Superior temporal gyrus (tissue), 1 donor: ENCODE measurements at regions not wholly inside any gene's neighbourhood (a gene's known extent, or its start where the extent isn't known, plus 50 kb on each side); places are given as distances from the start of the nearest gene placed in this dataset.

Experiments used
- DNase-seq: peaks from one replicate; pipeline ENCODE4 v3.0.0-alpha.2; 2016; ENCODE audit errors: extremely low spot score

GRCh38 chr4:32148111-32148666, 1428.0 kb downstream of the PCDH7 start:
- DNase-seq: no peak

DNA sequence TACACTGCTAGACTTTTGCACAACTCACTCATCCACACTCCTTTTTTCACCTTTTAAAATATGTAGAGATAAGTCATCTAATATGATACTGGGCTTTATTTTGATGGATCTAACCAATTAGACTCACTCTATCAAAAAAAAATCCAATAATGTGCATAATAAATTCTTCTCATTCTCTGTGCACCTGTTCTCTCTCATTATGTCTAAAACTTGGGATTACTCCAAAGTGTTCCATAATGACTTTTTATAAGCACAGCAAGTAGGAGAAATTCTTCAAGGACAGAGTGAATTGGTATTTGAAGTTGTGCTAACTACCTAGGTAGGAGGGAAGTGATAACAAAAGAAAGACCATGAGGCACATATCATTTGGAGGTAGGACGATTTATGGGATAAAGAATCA, 1438.8 kb downstream of the PCDH7 start:
- DNase-seq: no peak

DNA sequence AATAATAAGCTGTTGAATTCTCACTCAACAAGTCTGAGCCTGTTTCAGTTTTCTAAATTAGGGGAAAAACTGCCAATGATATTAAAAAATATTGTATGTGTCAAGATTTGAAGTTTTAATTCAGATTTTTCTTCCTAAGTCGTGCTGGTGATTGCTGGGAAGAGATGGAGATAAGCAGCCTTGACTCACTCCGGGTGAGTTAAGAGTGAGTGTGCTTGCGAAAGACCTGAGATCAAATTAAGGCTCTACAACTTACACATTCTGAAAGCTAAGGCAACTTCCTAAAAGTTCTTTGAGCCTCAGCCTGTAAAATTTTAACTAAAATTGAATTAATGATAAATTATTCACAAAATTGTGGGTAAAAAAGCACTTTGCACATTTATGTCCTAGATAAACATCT, 1441.2 kb downstream of the PCDH7 start:
- DNase-seq: no peak

- DNase-seq: no peak
These were observed 1443.0 kb downstream of the PCDH7 start for GRCh38 chr4:32163125-32163524.

GRCh38 chr4:32169841-32170240, 1449.7 kb downstream of the PCDH7 start:
- DNase-seq: no peak

GRCh38 chr4:32172086-32172485, 1451.9 kb downstream of the PCDH7 start:
- DNase-seq: no peak

- no peak for DNase-seq
These were observed 1452.6 kb downstream of the PCDH7 start for GRCh38 chr4:32172761-32173160.

DNA sequence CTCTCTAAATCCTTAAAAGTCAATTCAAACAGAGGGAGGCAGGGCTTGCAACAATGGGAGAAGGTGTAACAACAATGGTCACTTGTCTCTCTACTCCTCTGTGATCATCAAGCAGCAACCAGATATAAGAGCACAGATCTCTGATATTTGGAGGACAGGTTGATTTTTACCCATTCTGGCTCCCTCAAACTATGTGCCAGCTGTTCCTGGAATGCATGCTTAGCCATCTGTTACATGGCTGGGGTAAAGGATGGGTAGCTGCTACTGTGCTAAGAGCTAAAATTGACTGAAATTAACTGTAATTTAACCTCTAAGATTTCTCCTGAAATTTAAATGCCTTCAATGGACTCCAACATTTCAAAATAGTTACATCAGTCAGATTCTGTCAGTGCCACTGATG, 1459.9 kb downstream of the PCDH7 start:
- DNase-seq: no peak

GRCh38 chr4:32184186-32184585, 1464.0 kb downstream of the PCDH7 start:
- no peak for DNase-seq

GRCh38 chr4:32189130-32189529, 1469.0 kb downstream of the PCDH7 start:
- no peak for DNase-seq

DNA sequence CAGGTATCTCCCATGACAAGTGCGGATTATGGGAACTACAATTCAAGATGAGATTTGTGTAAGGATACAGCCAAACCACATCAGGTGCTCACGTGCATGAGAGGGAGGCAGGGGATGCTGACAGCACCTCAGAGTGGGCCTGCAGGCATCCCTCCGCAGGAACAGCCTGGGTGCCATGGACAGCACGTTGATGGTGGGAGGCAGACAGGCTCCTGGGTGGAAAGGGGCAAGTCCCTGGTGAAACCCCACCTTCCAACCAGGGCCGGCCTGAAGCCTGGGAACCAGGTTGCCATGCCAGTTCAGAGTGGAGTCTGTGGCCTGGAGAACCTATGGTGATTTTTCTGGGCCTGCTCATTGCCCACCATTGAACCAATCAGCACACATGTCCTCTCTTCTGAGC, 1469.6 kb downstream of the PCDH7 start:
- no peak for DNase-seq

DNA sequence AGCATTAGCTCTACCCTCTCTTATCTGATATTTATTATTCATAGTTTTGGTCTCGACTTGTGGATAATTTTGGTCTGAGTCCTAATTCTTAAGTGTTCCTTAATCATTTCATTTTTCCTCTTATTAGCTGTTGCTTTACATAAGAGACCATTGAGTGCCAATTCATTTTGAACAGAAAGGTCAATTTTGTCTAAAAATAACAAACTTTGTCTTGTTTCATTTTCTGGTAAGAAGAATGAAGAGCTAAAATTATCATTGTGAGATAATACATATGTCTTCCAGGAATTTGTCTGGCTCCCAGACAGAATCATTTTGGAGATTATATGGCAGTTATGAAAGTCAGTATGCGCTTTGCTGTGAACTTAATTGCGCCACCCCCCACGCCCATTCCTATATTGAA, 1471.8 kb downstream of the PCDH7 start:
- DNase-seq: no peak

DNA sequence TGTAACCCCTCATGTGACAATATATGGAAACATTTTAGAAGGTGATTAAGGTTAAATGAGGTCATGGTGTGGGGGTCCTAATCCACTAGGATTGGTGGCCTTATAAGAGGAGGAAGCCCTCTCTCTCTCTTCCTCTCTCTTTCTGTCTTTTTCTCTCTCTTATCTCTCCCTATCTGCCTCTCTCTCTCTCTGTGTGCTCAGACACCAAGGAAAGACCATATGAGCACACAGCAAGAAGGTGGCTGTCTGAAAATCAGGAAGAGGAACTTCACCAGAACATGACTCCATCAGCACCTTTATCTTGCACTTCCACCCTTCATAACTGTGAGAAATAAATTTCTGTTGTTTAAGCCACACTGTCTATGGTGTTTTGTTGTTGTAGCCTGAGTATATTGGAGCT, 1472.2 kb downstream of the PCDH7 start:
- no peak for DNase-seq

GRCh38 chr4:32192991-32193390, 1472.8 kb downstream of the PCDH7 start:
- no peak for DNase-seq

DNA sequence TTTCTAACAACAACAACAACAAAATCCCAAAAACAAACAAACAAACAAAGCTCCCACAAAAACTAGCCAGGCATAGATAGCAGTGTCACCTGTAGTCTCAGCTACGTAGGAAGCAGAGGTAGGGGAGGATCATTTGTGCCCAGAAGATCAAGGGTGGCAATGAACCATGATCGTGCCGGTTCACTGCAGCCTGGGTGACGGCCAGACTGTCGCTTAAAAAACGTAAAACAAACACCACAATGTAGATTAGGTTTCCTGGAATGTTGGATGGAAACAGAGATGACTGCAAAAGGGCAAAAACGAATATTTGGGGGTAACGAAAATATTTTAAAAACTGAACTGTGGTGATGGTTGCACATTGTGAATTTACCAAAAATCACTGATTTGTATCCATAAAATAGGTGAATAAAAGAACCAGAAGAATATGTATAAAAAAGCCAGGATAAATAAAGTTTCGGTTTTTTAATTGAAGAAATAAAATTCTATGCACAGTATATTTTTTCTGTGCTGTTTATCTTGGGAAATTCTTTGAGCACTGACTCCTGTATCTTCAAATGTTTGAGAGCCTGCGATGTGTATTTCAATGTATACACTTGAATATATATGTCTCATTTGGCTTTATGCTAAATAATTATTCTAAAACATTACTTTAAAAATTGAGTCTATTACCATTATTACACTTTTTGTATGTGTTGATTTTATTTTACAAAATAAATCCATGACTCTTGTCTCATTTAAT, 1477.0 kb downstream of the PCDH7 start:
- DNase-seq: no peak

DNA sequence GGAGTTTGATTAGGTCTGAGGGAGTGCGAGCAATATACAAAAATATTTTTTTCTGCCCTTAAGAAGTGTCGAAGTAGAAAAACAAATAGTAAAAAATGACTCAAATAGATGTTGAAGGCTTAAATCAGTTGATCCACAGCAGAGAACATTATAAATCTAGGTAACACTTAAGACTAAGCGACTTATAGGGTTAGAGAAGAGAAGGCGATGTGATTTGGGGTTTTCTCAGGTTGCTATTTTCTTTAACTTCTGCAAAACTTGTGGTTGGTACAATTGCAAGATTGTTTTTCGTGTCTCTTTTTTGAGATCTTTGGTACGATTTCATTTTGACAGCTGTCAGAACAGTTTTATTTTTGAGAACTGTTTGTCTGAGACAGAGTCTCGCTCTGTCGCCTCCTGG, 1479.5 kb downstream of the PCDH7 start:
- no peak for DNase-seq

- no peak for DNase-seq
These were observed 1483.2 kb downstream of the PCDH7 start for GRCh38 chr4:32203340-32203739.

DNA sequence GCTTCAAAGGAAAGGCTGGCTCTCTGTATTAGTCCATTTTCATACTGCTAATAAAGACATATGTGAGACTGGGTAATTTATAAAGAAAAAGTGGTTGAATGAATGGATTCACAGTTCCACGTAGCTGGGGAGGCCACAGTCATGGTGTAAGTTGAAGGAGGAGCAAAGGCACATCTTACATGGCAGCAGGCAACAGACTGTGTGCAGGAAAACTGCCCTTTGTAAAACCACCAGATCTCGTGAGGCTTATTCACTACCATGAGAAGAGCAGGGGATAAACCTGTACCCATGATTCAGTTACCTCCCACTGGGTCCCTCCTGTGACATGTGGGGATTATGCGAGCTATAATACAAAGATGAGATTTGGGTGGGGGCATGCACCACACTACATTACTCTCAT, 1486.6 kb downstream of the PCDH7 start:
- DNase-seq: no peak

GRCh38 chr4:32207456-32207855, 1487.3 kb downstream of the PCDH7 start:
- DNase-seq: no peak

DNA sequence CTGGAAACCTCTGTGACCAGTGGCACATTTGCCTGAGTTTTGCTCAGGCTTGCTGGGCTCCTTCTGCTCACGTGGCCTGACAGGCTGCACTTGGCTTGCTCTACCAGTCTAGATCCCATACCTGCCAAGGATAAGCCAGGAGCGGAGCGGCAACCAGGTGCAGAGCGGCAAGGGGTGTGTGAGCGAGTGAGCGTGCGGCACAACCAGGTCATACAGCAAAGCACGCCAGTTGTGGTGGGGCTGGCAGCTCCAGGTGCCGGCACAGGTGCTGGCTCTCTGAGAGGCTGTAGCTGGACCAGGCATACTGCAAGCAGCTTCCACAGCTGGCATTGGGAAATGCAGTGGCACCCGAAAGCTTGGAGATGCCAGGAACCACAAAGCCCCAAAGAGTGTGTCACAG, 1495.1 kb downstream of the PCDH7 start:
- DNase-seq: no peak

DNA sequence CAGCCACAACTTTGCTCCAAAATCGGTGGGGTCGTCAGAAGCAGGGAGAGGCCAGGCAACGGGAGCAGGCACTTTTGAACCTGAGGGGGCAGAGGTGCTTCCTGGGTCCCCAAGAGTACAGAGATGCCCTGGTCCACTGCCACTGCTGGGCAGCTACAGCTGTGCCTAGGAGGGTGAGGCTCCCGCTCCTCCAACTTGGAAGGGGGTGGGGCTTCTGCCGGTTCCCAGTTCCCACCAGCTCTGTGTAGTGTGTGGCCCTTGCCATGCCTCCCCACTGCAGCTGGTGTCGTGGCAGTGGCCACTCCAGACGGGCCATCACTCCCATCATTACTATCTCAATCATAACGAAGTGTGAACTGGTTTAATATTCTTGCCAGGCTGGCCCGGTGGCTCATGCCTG, 1496.3 kb downstream of the PCDH7 start:
- no peak for DNase-seq

DNA sequence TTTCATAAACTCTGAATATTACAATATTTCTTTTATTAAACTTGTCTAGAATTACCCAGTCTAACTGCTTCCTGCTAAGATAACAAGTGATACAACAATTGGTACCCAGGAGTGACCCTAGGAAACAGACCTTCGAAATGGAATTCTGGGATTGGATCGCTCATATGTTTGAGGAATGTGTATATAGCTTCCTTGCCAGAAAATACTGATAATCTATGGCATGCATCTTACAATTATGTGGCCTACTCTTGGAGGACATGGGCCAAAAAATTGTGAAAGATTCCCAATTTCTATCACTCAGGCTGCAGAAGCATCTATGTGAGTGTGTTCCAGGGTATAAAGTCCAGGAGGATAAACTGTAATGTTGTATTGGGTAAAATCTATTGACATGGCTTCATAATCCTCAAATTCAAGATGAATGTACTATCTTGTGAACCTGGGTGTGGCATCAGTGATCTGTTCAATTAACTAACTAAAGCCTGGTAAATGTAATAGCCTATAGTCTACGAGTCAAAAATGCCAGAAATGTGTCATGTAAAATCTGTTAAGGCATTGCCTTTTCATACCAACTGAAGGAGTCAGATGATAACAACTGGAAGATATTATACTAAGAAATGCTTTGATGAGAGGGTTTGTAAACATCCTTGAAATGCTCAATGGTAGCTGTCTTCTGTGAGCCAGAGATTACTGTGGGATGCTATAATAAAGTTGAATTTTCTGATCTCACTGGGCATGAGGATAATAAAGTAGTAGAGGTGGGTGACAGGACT, 1499.3 kb downstream of the PCDH7 start:
- DNase-seq: no peak

DNA sequence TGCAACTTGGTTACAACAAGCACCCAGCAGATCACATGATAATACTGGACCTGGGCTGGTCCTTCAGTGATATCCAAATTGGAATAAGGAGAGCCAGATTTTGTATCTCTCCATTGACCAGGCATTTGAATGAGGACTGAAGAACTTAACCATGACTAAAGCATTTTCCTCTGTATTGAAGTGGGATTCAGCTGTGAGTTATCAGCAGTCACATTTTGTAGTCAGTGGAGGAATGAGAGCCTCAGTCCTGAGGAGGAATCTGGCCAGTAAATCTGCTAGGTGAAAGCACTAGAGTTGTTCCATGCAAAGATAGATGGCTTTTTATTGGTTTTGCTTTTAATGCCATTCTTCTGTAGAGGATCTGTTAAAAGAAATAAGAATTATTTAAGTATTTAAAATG, 1506.0 kb downstream of the PCDH7 start:
- no peak for DNase-seq
